Liver (tissue), 3 donors: ENCODE measurements at regions not wholly inside any gene's neighbourhood (a gene's known extent, or its start where the extent isn't known, plus 50 kb on each side); places are given as distances from the start of the nearest gene placed in this dataset.

Source experiments
- ATF3 ChIP-seq: IDR thresholded peaks from 2 replicates; pipeline ENCODE4 v1.6.1; 2016; ENCODE audit warnings: antibody characterized with exemption
- CTCF ChIP-seq: fragments of 150-350 bp; IDR thresholded peaks from 2 replicates; pipeline ENCODE4 v1.5.1; 2017; ENCODE audit warnings: improper control_type of control experiment, low read depth, low read length; ENCODE audit not compliant: missing input control
- FOXA1 ChIP-seq: IDR thresholded peaks from 2 replicates; pipeline ENCODE4 v1.6.1; 2016; ENCODE audit warnings: antibody characterized with exemption
- MAX ChIP-seq: IDR thresholded peaks from 2 replicates; pipeline ENCODE4 v1.6.1; 2016; ENCODE audit warnings: antibody characterized with exemption
- RAD21 ChIP-seq, 2 donors: IDR thresholded peaks; 2 replicates each; pipeline ENCODE4 v1.6.1; 2016; ENCODE audit warnings: antibody characterized with exemption in 2 of 2, mild to moderate bottlenecking in 2 of 2
- SP1 ChIP-seq: IDR thresholded peaks from 2 replicates; pipeline ENCODE4 v1.6.1; 2018; ENCODE audit warnings: antibody characterized with exemption, mild to moderate bottlenecking
- TAF1 ChIP-seq: conservative IDR thresholded peaks from 2 replicates; pipeline ENCODE4 v1.6.1; 2016; ENCODE audit warnings: antibody characterized with exemption, mild to moderate bottlenecking
- YY1 ChIP-seq: IDR thresholded peaks from 2 replicates; pipeline ENCODE4 v1.6.1; 2016; ENCODE audit warnings: antibody characterized with exemption, mild to moderate bottlenecking
- donor health status: healthy.
- donor health status: healthy.

- TF ChIP-seq CTCF: no peak
- no peak for TF ChIP-seq MAX
- TF ChIP-seq FOXA1: no peak
- no peak for TF ChIP-seq TAF1
- no peak for TF ChIP-seq YY1
- no peak for TF ChIP-seq SP1
- no peak for TF ChIP-seq RAD21 (IDR thresholded peaks at IDR 0.05)
- no peak for TF ChIP-seq ATF3
These were observed 889.7 kb downstream of the ADGRL2 start for GRCh38 chr1:82690411-82690810.
